ENCODE measurements at regions not wholly inside any gene's neighbourhood (a gene's known extent, or its start where the extent isn't known, plus 50 kb on each side); places are given as distances from the start of the nearest gene placed in this dataset.
"Not testable (repeated sequence)": the region's sequence is repeated elsewhere in the genome, so short reads cannot be mapped to it uniquely, and the experiment has no call there.

DNA sequence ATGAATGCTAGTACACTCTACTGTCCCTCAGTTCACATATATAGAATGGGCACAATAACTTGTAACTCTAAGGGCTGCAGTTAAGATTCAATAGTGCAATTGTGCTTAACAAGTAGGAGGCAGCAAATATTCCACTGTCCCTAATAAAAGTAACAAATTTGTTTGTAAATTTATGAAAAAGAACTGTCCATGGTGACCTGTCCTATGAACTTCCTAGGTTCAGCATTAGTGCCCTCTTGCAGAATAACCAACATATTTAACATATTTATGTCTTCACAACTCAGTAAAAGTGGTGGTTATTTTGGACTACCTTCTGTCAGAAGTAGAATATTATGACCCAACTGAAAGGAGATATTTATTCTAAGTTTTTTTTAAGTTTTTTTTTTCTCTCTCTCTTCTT lies 327.8 kb downstream of the CENPW start:
- Histone ChIP-seq H3K36me3 (replicated peaks in 1 of 2) (no peaks in the 10 kb centered on the region), H3K4me1 (replicated peaks in 1 of 2) (no peaks in the 10 kb centered on the region), H3K4me3 (no peak overlapping the region), H3K9me3 (replicated peaks in 1 of 3) (no peaks in the 10 kb centered on the region), H3K27ac (no peak overlapping the region), H3K27me3 (no peaks in the 10 kb centered on the region)
- intact Hi-C loops (cut with DNase I) = no loop called here
- no peak for TF ChIP-seq CTCF (IDR thresholded peaks at IDR 0.05)
- no peak for TF ChIP-seq POLR2A (IDR thresholded peaks at IDR 0.05)
- DNase-seq = no peak

DNA sequence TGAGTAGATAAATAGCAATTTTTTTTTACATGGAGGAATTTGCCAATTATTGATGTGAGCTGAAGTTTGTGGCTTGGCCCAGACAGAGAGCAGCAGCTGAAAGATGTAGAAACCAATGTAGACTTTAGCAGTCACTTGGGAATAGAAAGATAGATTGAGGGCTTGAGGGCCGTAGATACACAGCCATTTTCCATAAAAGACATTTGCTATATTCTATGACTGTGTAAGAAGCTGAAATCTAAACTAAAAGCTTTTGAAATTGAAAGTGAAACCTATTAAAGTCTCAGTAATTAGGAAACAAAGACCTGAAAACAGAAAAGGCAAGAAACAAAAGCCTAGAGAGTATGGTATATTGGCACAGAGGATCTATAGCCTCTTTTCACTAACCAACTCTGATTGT lies 332.7 kb downstream of the CENPW start:
- Histone ChIP-seq H3K27me3 (no peaks in the 10 kb centered on the region), H3K4me3 (no peak overlapping the region), H3K27ac (no peak overlapping the region), H3K4me1 (replicated peaks in 1 of 2) (no peaks in the 10 kb centered on the region), H3K9me3 (replicated peaks in 1 of 3) (no peaks in the 10 kb centered on the region), H3K36me3 (replicated peaks in 1 of 2) (no peaks in the 10 kb centered on the region)
- 39 to 68% (median 61%) methylated on average over 1 of the region's 1 CpG for WGBS, 4 donors
- no peak for DNase-seq
- intact Hi-C loops (cut with DNase I) = no loop called here
- TF ChIP-seq CTCF (IDR thresholded peaks at IDR 0.05) (no peak), POLR2A (IDR thresholded peaks at IDR 0.05) (no peak)

- H3K9me3 ChIP-seq (replicated peaks in 1 of 3); H3K27ac ChIP-seq; H3K27me3 ChIP-seq; H3K36me3 ChIP-seq (replicated peaks in 1 of 2); H3K4me3 ChIP-seq; intact Hi-C loops (cut with DNase I); DNase-seq; H3K4me1 ChIP-seq (replicated peaks in 1 of 2): not testable (repeated sequence)
- WGBS, 4 donors = 86 to 96% (median 95%) methylated on average over 6 to 13 of the region's 13 CpGs
These were observed 333.8 kb downstream of the CENPW start for GRCh38 chr6:126673749-126674148.

GRCh38 chr6:126682440-126682839 lies 342.5 kb downstream of the CENPW start:
- H3K9me3 ChIP-seq (replicated peaks in 1 of 3) = no peaks in the 10 kb centered on the region
- no peaks in the 10 kb centered on the region for H3K4me1 ChIP-seq (replicated peaks in 1 of 2)
- intact Hi-C loops (cut with DNase I) = no loop called here
- no peak overlapping the region for H3K4me3 ChIP-seq
- peaks cover 3% of the 10 kb centered on the region for H3K27me3 ChIP-seq
- TF ChIP-seq CTCF (IDR thresholded peaks at IDR 0.05) = no peak
- no peak for TF ChIP-seq POLR2A (IDR thresholded peaks at IDR 0.05)
- H3K27ac ChIP-seq = no peak overlapping the region
- no peaks in the 10 kb centered on the region for H3K36me3 ChIP-seq (replicated peaks in 1 of 2)
- 66 to 74% (median 71%) methylated on average over 2 of the region's 2 CpGs for WGBS, 4 donors
- no peak for DNase-seq

GRCh38 chr6:126685182-126685581 lies 345.3 kb downstream of the CENPW start:
- H3K27me3 ChIP-seq = peaks cover 3% of the 10 kb centered on the region
- no peaks in the 10 kb centered on the region for H3K36me3 ChIP-seq (replicated peaks in 1 of 2)
- H3K4me1 ChIP-seq (replicated peaks in 1 of 2) = no peaks in the 10 kb centered on the region
- H3K4me3 ChIP-seq = no peak overlapping the region
- DNase-seq = no peak
- H3K9me3 ChIP-seq (replicated peaks in 1 of 3) = no peaks in the 10 kb centered on the region
- intact Hi-C loops (cut with DNase I) = no loop called here
- WGBS, 4 donors = 52 to 71% (median 64%) methylated on average over 1 of the region's 1 CpG
- TF ChIP-seq CTCF (IDR thresholded peaks at IDR 0.05) (no peak), POLR2A (IDR thresholded peaks at IDR 0.05) (no peak)
- H3K27ac ChIP-seq = no peak overlapping the region
